ENCODE measurements at regions not wholly inside any gene's neighbourhood (a gene's known extent, or its start where the extent isn't known, plus 50 kb on each side); places are given as distances from the start of the nearest gene placed in this dataset.
A peak's percentile ranks its signal among the peaks of the same experiment; 100 is the strongest.

GRCh38 chr21:17921579-17922530, 102.7 kb upstream of the C21orf91 start:
- DNase-seq (ENCODE audit: low read depth) = no peak

GRCh38 chr21:17915976-17916375, 96.8 kb upstream of the C21orf91 start:
- DNase-seq (ENCODE audit: low read depth) = no peak
- TF ChIP-seq, protein P1, sequence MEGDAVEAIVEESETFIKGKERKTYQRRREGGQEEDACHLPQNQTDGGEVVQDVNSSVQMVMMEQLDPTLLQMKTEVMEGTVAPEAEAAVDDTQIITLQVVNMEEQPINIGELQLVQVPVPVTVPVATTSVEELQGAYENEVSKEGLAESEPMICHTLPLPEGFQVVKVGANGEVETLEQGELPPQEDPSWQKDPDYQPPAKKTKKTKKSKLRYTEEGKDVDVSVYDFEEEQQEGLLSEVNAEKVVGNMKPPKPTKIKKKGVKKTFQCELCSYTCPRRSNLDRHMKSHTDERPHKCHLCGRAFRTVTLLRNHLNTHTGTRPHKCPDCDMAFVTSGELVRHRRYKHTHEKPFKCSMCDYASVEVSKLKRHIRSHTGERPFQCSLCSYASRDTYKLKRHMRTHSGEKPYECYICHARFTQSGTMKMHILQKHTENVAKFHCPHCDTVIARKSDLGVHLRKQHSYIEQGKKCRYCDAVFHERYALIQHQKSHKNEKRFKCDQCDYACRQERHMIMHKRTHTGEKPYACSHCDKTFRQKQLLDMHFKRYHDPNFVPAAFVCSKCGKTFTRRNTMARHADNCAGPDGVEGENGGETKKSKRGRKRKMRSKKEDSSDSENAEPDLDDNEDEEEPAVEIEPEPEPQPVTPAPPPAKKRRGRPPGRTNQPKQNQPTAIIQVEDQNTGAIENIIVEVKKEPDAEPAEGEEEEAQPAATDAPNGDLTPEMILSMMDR (IDR thresholded peaks at IDR 0.05; ENCODE audit: insufficient read depth, low read depth, low read length, missing control alignments) = no peak
- no peak overlapping the region for H3K4me3 ChIP-seq (ENCODE audit: low read depth, low read length)

More at GRCh38 chr21:17921579-17922530, 102.7 kb upstream of the C21orf91 start:
- TF ChIP-seq, protein P1 (IDR thresholded peaks at IDR 0.05; ENCODE audit: insufficient read depth, low read depth, low read length, missing control alignments) = no peak
- no peak overlapping the region for H3K4me3 ChIP-seq (ENCODE audit: low read depth, low read length)

GRCh38 chr21:17911628-17912027, 92.5 kb upstream of the C21orf91 start:
- H3K4me3 ChIP-seq (ENCODE audit: low read depth, low read length) = no peak overlapping the region
- TF ChIP-seq, protein P1 (IDR thresholded peaks at IDR 0.05; ENCODE audit: insufficient read depth, low read depth, low read length, missing control alignments) = no peak
- DNase-seq (ENCODE audit: low read depth) = no peak

DNA sequence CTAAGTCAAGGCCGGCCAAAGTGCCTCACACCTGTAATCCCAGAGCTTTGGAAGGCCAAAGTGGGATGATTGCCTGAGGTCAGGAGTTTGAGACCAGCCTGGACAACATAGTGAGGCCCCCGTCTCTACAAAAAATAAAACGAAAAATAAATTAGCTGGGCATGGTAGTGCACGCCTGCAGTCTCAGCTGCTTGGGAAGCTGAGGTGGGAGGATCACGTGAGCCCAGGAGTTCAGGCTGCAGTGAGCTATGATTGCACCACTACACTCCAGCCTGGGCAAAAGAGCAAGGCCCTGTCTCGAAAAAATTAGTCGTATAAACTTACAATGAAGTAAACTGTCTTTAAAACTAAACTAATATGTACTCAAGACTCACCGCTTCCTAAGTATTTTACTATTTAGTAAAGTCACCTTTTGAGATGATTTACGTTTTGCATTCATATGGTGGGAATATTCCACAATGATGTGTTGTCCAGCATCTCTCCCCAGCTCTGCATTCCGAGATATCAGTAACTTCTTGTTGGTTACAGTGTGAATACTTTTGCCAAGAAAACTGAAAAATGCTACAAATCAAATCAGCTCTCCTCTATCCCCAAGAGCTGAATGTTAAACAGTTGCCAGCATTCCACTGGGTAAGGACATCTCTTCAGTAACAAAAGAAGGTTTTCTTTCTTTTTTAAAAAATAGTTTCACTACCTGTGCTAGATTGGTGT, 84.9 kb upstream of the C21orf91 start:
- H3K4me3 ChIP-seq (ENCODE audit: low read depth, low read length) = no peak overlapping the region
- no peak for DNase-seq (ENCODE audit: low read depth)
- TF ChIP-seq, protein P1 (IDR thresholded peaks at IDR 0.05; ENCODE audit: insufficient read depth, low read depth, low read length, missing control alignments) = no peak

- no peak overlapping the region for H3K4me3 ChIP-seq (ENCODE audit: low read depth, low read length)
- TF ChIP-seq, protein P1 (IDR thresholded peaks at IDR 0.05; ENCODE audit: insufficient read depth, low read depth, low read length, missing control alignments) = no peak
- peak; percentile 35 for DNase-seq (ENCODE audit: low read depth)
Observed at GRCh38 chr21:17903029-17903806, 84.1 kb upstream of the C21orf91 start.

GRCh38 chr21:17901458-17902079, 82.4 kb upstream of the C21orf91 start:
- DNase-seq (ENCODE audit: low read depth) = peak; percentile 22

More at GRCh38 chr21:17901458-17902079, 82.4 kb upstream of the C21orf91 start:
- H3K4me3 ChIP-seq (ENCODE audit: low read depth, low read length) = no peak overlapping the region
- TF ChIP-seq, protein P1 (IDR thresholded peaks at IDR 0.05; ENCODE audit: insufficient read depth, low read depth, low read length, missing control alignments) = no peak

Data from GM12865 (cell line).